Subcutaneous abdominal adipose tissue (tissue), 5 donors: ENCODE measurements at regions not wholly inside any gene's neighbourhood (a gene's known extent, or its start where the extent isn't known, plus 50 kb on each side); places are given as distances from the start of the nearest gene placed in this dataset.

Experiments used
- H3K27ac ChIP-seq: one replicate; pipeline ENCODE4 v1.7.0; 2013; ENCODE audit warnings: low read depth, mild to moderate bottlenecking, inconsistent platforms, low read length, moderate library complexity
- H3K27me3 ChIP-seq, 5 donors: one replicate each; pipeline ENCODE4 v1.7.0; 2013; ENCODE audit warnings: low read length in 5 of 5, inconsistent platforms in 1 of 5; ENCODE audit not compliant: control insufficient read depth in 5 of 5, insufficient read depth in 4 of 5
- H3K36me3 ChIP-seq, 5 donors: one replicate each; pipeline ENCODE4 v1.7.0; 2013; ENCODE audit warnings: low read length in 5 of 5; ENCODE audit not compliant: control insufficient read depth in 5 of 5, insufficient read depth in 5 of 5
- H3K4me1 ChIP-seq, 5 donors: one replicate each; pipeline ENCODE4 v1.7.0; 2013; ENCODE audit warnings: low read length in 5 of 5, mild to moderate bottlenecking in 3 of 5, moderate library complexity in 1 of 5; ENCODE audit not compliant: control insufficient read depth in 5 of 5, insufficient read depth in 5 of 5
- H3K4me3 ChIP-seq, 5 donors: one replicate each; pipeline ENCODE4 v1.7.0; 2013; ENCODE audit warnings: low read length in 5 of 5, low read depth in 1 of 5
- H3K9ac ChIP-seq, 5 donors: one replicate each; pipeline ENCODE4 v1.7.0; 2013; ENCODE audit warnings: low read length in 5 of 5, mild to moderate bottlenecking in 4 of 5, moderate library complexity in 3 of 5
- H3K9me3 ChIP-seq, 5 donors: one replicate each; pipeline ENCODE4 v1.7.0; 2013; ENCODE audit warnings: low read length in 5 of 5; ENCODE audit not compliant: control insufficient read depth in 5 of 5
- donor health status: healthy.
- donor health status: healthy.
- donor health status: healthy.
- donor health status: healthy.
- donor health status: healthy.

- peaks cover 2 to 48% (median 28%) of the 10 kb centered on the region in 5 donors for H3K4me1 ChIP-seq
- H3K4me3 ChIP-seq = peak overlapping the region in 1 of 5 donors; percentile 10
- H3K27ac ChIP-seq = no peak overlapping the region
- H3K36me3 ChIP-seq = no peaks in the 10 kb centered on the region
- H3K9ac ChIP-seq = no peak overlapping the region
- peaks cover 36 to 62% (median 55%) of the 10 kb centered on the region in 5 donors for H3K27me3 ChIP-seq
- H3K9me3 ChIP-seq = no peaks in the 10 kb centered on the region
Measured at GRCh38 chr1:147080671-147081394, 91.4 kb downstream of the PRKAB2 start.

DNA sequence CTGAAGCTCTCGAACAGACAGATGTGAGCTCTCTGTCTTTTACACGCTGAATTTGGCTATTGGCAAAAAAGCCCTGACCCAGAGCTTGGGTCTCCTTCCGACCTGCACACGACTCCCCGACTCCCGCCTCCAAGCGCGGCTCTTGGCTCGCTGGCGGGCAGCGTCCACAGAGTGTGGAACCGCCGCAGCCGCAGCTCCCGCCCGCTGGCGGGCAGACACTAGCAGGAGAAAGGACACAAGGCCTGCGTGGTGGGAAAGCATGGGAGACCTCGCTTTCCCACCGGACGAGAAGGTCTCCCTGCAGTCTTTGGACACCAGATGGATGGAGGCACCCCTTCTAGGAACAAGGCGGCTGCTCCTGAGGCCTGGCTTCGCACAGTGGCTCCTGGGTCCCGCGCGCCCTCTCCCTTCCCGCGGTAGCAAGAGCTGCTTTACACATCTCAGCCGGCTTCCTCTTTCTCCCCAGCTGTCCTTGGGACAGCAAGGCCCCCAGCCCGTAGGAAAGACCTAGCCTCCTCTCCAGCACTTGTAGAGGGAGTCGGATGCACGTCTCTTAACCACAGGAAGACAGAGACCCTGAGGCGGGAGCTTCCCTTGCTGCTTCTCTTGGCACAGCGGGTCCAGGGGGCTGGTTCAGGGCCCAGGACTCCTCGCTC lies 92.1 kb downstream of the PRKAB2 start:
- Histone ChIP-seq H3K9ac (no peak overlapping the region), H3K27ac (no peak overlapping the region), H3K36me3 (no peaks in the 10 kb centered on the region), H3K9me3 (no peaks in the 10 kb centered on the region), H3K4me3 (peak overlapping the region in 3 of 5 donors; percentile 10 to 39 (median 15)), H3K4me1 (peaks cover 2 to 46% (median 28%) of the 10 kb centered on the region in 5 donors), H3K27me3 (peaks cover 36 to 68% (median 58%) of the 10 kb centered on the region in 5 donors)

DNA sequence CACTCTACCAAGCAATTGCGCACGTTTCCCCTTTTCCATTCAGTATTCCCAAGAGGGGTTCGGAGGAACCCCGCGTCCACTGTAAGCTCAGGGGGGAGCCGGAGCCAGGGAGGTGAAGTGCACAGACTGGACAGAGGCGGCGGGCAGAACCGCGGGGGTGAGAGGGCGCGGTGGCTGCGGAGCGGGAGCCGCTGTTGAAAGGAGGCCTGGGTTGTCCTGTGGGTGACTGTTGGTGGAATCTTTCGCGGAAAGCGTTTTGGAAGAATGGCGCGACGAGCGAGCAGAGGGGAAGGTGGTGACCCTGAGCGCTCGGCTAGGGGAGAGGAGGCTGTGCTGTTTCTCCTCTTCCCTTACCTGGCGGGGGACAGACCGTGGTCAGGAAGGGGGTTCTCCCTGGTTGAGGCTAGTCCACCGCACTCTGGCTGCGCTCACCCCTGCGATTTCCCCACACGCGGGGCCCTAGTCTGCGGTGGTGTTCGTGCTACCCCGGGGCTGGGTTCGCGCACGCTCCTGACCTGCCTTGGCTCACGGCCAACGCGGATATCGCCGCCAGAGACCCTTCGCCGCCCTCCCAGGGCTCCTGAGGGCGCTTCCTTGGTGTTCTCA lies 92.8 kb downstream of the PRKAB2 start:
- H3K4me1 ChIP-seq = peaks cover 2 to 40% (median 23%) of the 10 kb centered on the region in 5 donors
- no peak overlapping the region for H3K27ac ChIP-seq
- H3K4me3 ChIP-seq = peak overlapping the region in 2 of 5 donors; percentile 4 to 39
- no peaks in the 10 kb centered on the region for H3K36me3 ChIP-seq
- peaks cover 36 to 72% (median 63%) of the 10 kb centered on the region in 5 donors for H3K27me3 ChIP-seq
- H3K9me3 ChIP-seq = peaks cover 0 to 2% (median 0%) of the 10 kb centered on the region in 5 donors
- no peak overlapping the region for H3K9ac ChIP-seq

- H3K4me1 ChIP-seq = peaks cover 0 to 33% (median 16%) of the 10 kb centered on the region in 5 donors
- H3K27ac ChIP-seq = no peak overlapping the region
- H3K4me3 ChIP-seq = no peak overlapping the region
- H3K27me3 ChIP-seq = peaks cover 36 to 73% (median 63%) of the 10 kb centered on the region in 5 donors
- H3K9me3 ChIP-seq = peaks cover 0 to 2% (median 0%) of the 10 kb centered on the region in 5 donors
- no peak overlapping the region for H3K9ac ChIP-seq
- H3K36me3 ChIP-seq = no peaks in the 10 kb centered on the region
Measured at GRCh38 chr1:147078606-147079399, 93.5 kb downstream of the PRKAB2 start.

- peaks cover 40 to 77% (median 65%) of the 10 kb centered on the region in 5 donors for H3K27me3 ChIP-seq
- no peak overlapping the region for H3K4me3 ChIP-seq
- peaks cover 0 to 2% (median 0%) of the 10 kb centered on the region in 5 donors for H3K9me3 ChIP-seq
- no peak overlapping the region for H3K9ac ChIP-seq
- H3K4me1 ChIP-seq = peaks cover 0 to 35% (median 18%) of the 10 kb centered on the region in 5 donors
- no peak overlapping the region for H3K27ac ChIP-seq
- H3K36me3 ChIP-seq = no peaks in the 10 kb centered on the region
Measured at GRCh38 chr1:147077936-147078605, 94.2 kb downstream of the PRKAB2 start.

- Histone ChIP-seq H3K4me3 (no peak overlapping the region), H3K4me1 (peaks cover 0 to 40% (median 23%) of the 10 kb centered on the region in 5 donors), H3K36me3 (no peaks in the 10 kb centered on the region), H3K9me3 (peaks cover 0 to 2% (median 0%) of the 10 kb centered on the region in 5 donors), H3K27ac (no peak overlapping the region), H3K9ac (no peak overlapping the region), H3K27me3 (peaks cover 43 to 81% (median 68%) of the 10 kb centered on the region in 5 donors)
Measured at GRCh38 chr1:147077523-147077922, 94.7 kb downstream of the PRKAB2 start.

DNA sequence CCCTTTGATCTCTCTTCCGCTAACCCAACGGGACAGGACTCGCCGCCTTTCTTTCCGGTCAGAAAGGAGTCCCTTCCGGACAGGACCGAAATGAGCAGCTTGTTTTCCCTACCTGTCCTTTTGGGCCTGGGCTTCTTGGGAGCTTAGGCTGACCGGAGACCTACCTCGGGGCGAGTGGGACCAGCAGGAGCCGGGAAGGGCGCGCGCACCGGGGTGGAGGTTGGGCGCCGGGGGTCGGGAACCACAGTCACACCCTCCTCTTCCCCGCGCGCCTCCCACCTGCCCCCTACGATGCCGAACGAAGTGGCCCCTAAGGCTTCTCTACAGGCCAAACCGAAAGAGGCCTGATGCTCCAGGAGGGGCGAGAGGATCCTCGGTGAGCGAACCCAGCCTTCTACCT lies 95.2 kb downstream of the PRKAB2 start:
- H3K9ac ChIP-seq = no peak overlapping the region
- H3K27ac ChIP-seq = no peak overlapping the region
- peaks cover 0 to 44% (median 26%) of the 10 kb centered on the region in 5 donors for H3K4me1 ChIP-seq
- peaks cover 0 to 2% (median 0%) of the 10 kb centered on the region in 5 donors for H3K9me3 ChIP-seq
- H3K4me3 ChIP-seq = no peak overlapping the region
- H3K36me3 ChIP-seq = no peaks in the 10 kb centered on the region
- peaks cover 43 to 80% (median 70%) of the 10 kb centered on the region in 5 donors for H3K27me3 ChIP-seq

GRCh38 chr1:147076442-147076841 lies 95.8 kb downstream of the PRKAB2 start:
- H3K9me3 ChIP-seq = peaks cover 0 to 2% (median 0%) of the 10 kb centered on the region in 5 donors
- H3K27ac ChIP-seq = no peak overlapping the region
- H3K4me3 ChIP-seq = no peak overlapping the region
- H3K27me3 ChIP-seq = peaks cover 43 to 87% (median 70%) of the 10 kb centered on the region in 5 donors
- H3K36me3 ChIP-seq = no peaks in the 10 kb centered on the region
- H3K9ac ChIP-seq = no peak overlapping the region
- peaks cover 0 to 44% (median 26%) of the 10 kb centered on the region in 5 donors for H3K4me1 ChIP-seq
